22Rv1 (cell line): ENCODE measurements at regions not wholly inside any gene's neighbourhood (a gene's known extent, or its start where the extent isn't known, plus 50 kb on each side); places are given as distances from the start of the nearest gene placed in this dataset.

Source experiments
- H3K27ac ChIP-seq: fragments of 450-650 bp; 2 replicates; pipeline ENCODE4 v1.5.1; 2017
- CTCF ChIP-seq: fragments of 450-650 bp; IDR thresholded peaks from 2 replicates; pipeline ENCODE4 v1.5.1; 2017; ENCODE audit warnings: mild to moderate bottlenecking
- ZFX ChIP-seq: fragments of 450-650 bp; IDR thresholded peaks from 2 replicates; pipeline ENCODE4 v1.6.1; 2017; ENCODE audit warnings: antibody characterized with exemption, borderline replicate concordance

- no peak overlapping the region for H3K27ac ChIP-seq
- TF ChIP-seq ZFX (no peak), CTCF (no peak)
Observed at GRCh38 chr2:2569836-2570235, 238.8 kb upstream of the MYT1L start.

- no peak overlapping the region for H3K27ac ChIP-seq
Observed at GRCh38 chr2:2569306-2569705, 238.2 kb upstream of the MYT1L start.

GRCh38 chr2:2568411-2568810, 237.3 kb upstream of the MYT1L start:
- no peak overlapping the region for H3K27ac ChIP-seq
- no peak for TF ChIP-seq ZFX
- TF ChIP-seq CTCF, result no peak

More at GRCh38 chr2:2569306-2569705, 238.2 kb upstream of the MYT1L start:
- no peak for TF ChIP-seq ZFX
- no peak for TF ChIP-seq CTCF

- no peak overlapping the region for H3K27ac ChIP-seq
- TF ChIP-seq ZFX, result no peak
- no peak for TF ChIP-seq CTCF
Observed at GRCh38 chr2:2567776-2568175, 236.7 kb upstream of the MYT1L start.

GRCh38 chr2:2566396-2567323, 235.6 kb upstream of the MYT1L start:
- no peak overlapping the region for H3K27ac ChIP-seq
- TF ChIP-seq ZFX, result no peak
- TF ChIP-seq CTCF, result no peak

GRCh38 chr2:2565671-2566070, 234.6 kb upstream of the MYT1L start:
- no peak overlapping the region for H3K27ac ChIP-seq
- no peak for TF ChIP-seq ZFX
- no peak for TF ChIP-seq CTCF

- H3K27ac ChIP-seq, result no peak overlapping the region
- TF ChIP-seq ZFX (no peak), CTCF (no peak)
Observed at GRCh38 chr2:2564300-2565078, 233.4 kb upstream of the MYT1L start.
